HepG2 (cell line): ENCODE measurements at regions not wholly inside any gene's neighbourhood (a gene's known extent, or its start where the extent isn't known, plus 50 kb on each side); places are given as distances from the start of the nearest gene placed in this dataset.

Source experiments
- ATAD3A ChIP-seq: sonication (generic); formaldehyde crosslinking; IDR thresholded peaks from 2 replicates; pipeline ENCODE4 v1.4.0; 2020; ENCODE audit warnings: missing genetic modification reagents
- ATF2 ChIP-seq: sonication (generic); formaldehyde crosslinking; IDR thresholded peaks from 2 replicates; pipeline ENCODE4 v1.4.0; 2020; ENCODE audit warnings: missing genetic modification reagents
- ATF4 ChIP-seq, 2 experiments: fragments of 450-650 bp in 1 of 2; sonication (generic) in 1 of 2; formaldehyde crosslinking; IDR thresholded peaks; 2 replicates each; pipeline versions ENCODE4 v1.5.0 to v1.8.0; 2020 to 2022; ENCODE audit warnings: mild to moderate bottlenecking in 1 of 2, missing genetic modification reagents in 1 of 2
- CCDC6 ChIP-seq: sonication (generic); formaldehyde crosslinking; IDR thresholded peaks from 2 replicates; pipeline ENCODE4 v1.8.1; 2022; ENCODE audit warnings: mild to moderate bottlenecking, missing genetic modification reagents, moderate library complexity
- CREM ChIP-seq, 2 experiments: sonication (generic) in 1 of 2; formaldehyde crosslinking in 1 of 2; IDR thresholded peaks; 2 replicates each; pipeline versions ENCODE4 v1.4.0 to v1.6.1; 2016 to 2020; ENCODE audit warnings: antibody characterized with exemption in 1 of 2, mild to moderate bottlenecking in 1 of 2, missing genetic modification reagents in 1 of 2
- HOXD1 ChIP-seq: sonication (generic); formaldehyde crosslinking; IDR thresholded peaks from 2 replicates; pipeline ENCODE4 v1.5.0; 2020; ENCODE audit warnings: missing genetic modification reagents
- PRPF4 ChIP-seq: fragments of 200-400 bp; formaldehyde crosslinking; IDR thresholded peaks from 2 replicates; pipeline ENCODE4 v1.6.1; 2016; ENCODE audit warnings: low read length, low read depth; ENCODE audit not compliant: poor library complexity, severe bottlenecking
- SATB2 ChIP-seq: sonication (generic); formaldehyde crosslinking; IDR thresholded peaks from 2 replicates; pipeline ENCODE4 v1.5.0; 2020; ENCODE audit warnings: missing genetic modification reagents
- SETDB1 ChIP-seq: sonication (generic); formaldehyde crosslinking; IDR thresholded peaks from 2 replicates; pipeline ENCODE4 v1.5.1; 2020; ENCODE audit warnings: missing genetic modification reagents, mild to moderate bottlenecking, borderline replicate concordance
- SP140L ChIP-seq: sonication (generic); formaldehyde crosslinking; IDR thresholded peaks from 2 replicates; pipeline ENCODE4 v1.4.0; 2020; ENCODE audit warnings: missing genetic modification reagents, borderline replicate concordance
- THRA ChIP-seq: sonication (generic); formaldehyde crosslinking; IDR thresholded peaks from 2 replicates; pipeline ENCODE4 v1.4.0; 2020; ENCODE audit warnings: missing genetic modification reagents, borderline replicate concordance
- TMF1 ChIP-seq: sonication (generic); formaldehyde crosslinking; IDR thresholded peaks from 2 replicates; pipeline ENCODE4 v1.8.1; 2022; ENCODE audit warnings: low read depth, missing genetic modification reagents
- ZFAT ChIP-seq: sonication (generic); formaldehyde crosslinking; conservative IDR thresholded peaks from 2 replicates; pipeline ENCODE4 v1.8.1; 2023; ENCODE audit warnings: missing genetic modification reagents, inconsistent platforms
- ZFP90 ChIP-seq: sonication (generic); formaldehyde crosslinking; IDR thresholded peaks from 2 replicates; pipeline ENCODE4 v1.8.0; 2022; ENCODE audit warnings: missing genetic modification reagents, mild to moderate bottlenecking, inconsistent platforms, borderline replicate concordance
- ZIK1 ChIP-seq: sonication (generic); formaldehyde crosslinking; IDR thresholded peaks from 2 replicates; pipeline ENCODE4 v1.5.0; 2020; ENCODE audit warnings: mild to moderate bottlenecking, low read depth, missing genetic modification reagents, borderline replicate concordance
- ZNF225 ChIP-seq: sonication (generic); formaldehyde crosslinking; IDR thresholded peaks from 2 replicates; pipeline ENCODE4 v1.4.0; 2020; ENCODE audit warnings: mild to moderate bottlenecking, missing genetic modification reagents
- ZNF230 ChIP-seq: sonication (generic); formaldehyde crosslinking; IDR thresholded peaks from 2 replicates; pipeline ENCODE4 v1.4.0; 2020; ENCODE audit warnings: mild to moderate bottlenecking, missing genetic modification reagents
- ZNF260 ChIP-seq: sonication (generic); formaldehyde crosslinking; IDR thresholded peaks from 2 replicates; pipeline ENCODE4 v1.4.0; 2020; ENCODE audit warnings: missing genetic modification reagents, low read depth, mild to moderate bottlenecking, borderline replicate concordance
- ZNF282 ChIP-seq: fragments of 450-650 bp; IDR thresholded peaks from 2 replicates; pipeline ENCODE4 v1.6.1; 2018; ENCODE audit not compliant: partially characterized antibody
- ZNF354B ChIP-seq: sonication (generic); formaldehyde crosslinking; IDR thresholded peaks from 2 replicates; pipeline ENCODE4 v1.8.0; 2022; ENCODE audit warnings: mild to moderate bottlenecking, missing genetic modification reagents
- ZNF546 ChIP-seq: sonication (generic); formaldehyde crosslinking; conservative IDR thresholded peaks from 2 replicates; pipeline ENCODE4 v1.8.1; 2023; ENCODE audit warnings: mild to moderate bottlenecking, missing genetic modification reagents
- ZNF577 ChIP-seq: sonication (generic); formaldehyde crosslinking; IDR thresholded peaks from 2 replicates; pipeline ENCODE4 v1.4.0; 2020; ENCODE audit warnings: mild to moderate bottlenecking, low read depth, missing genetic modification reagents, borderline replicate concordance
- ZNF598 ChIP-seq: sonication (generic); formaldehyde crosslinking; IDR thresholded peaks from 2 replicates; pipeline ENCODE4 v1.5.1; 2020; ENCODE audit warnings: mild to moderate bottlenecking, missing genetic modification reagents, borderline replicate concordance
- TF ChIP-seq, protein P1 (sequence below): sonication (generic); formaldehyde crosslinking; IDR thresholded peaks from 2 replicates; pipeline ENCODE4 v1.5.0; 2020; ENCODE audit warnings: missing genetic modification reagents, mild to moderate bottlenecking, borderline replicate concordance
- TF ChIP-seq, protein P2 (sequence below): IDR thresholded peaks from 2 replicates; pipeline ENCODE4 v1.6.1; 2016; ENCODE audit warnings: missing compliant biosample characterization, missing genetic modification reagents, borderline replicate concordance

DNA sequence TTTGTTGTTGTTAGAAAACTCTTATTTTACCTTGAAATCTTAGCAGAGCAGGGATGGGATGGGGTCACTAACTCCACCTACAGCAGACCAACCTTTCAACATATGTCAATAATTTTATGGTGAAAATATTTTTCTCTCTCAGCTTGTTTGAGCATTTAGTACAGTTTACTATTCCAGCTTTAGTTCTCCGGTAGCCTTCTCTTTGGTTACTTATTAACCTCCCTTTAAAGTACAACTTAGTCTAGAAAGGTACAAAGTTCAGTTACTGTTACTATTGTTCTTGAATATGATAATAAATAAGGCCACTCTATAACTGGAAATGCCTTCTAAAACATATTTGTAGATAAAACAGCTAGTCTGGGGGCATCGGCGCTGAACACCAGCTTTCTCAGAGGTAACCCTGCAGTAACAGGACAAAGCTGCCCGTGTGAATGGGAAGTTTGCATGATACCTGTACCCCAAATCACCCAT is 233.3 kb downstream of the PCSK1 start (continued):
- TF ChIP-seq SATB2 (CRISPR knock-in tag) (no peak), ZNF230 (no peak), ZNF260 (no peak), CREM (IDR thresholded peaks at IDR 0.05) (peak; percentile 71), CREM (CRISPR knock-in tag; IDR thresholded peaks at IDR 0.05) (no peak), ZNF282 (no peak), ZNF598 (CRISPR knock-in tag) (no peak), PRPF4 (no peak), SETDB1 (CRISPR knock-in tag) (no peak), ZFAT (CRISPR knock-in tag) (no peak), ZNF546 (no peak), HOXD1 (no peak), CCDC6 (CRISPR knock-in tag) (no peak), SP140L (CRISPR knock-in tag) (no peak), THRA (no peak; the same call in 1 of the 2 replicates), ATF2 (CRISPR knock-in tag) (no peak; the same call in 1 of the 2 replicates), TMF1 (CRISPR knock-in tag) (no peak), ZNF577 (no peak), ZFP90 (CRISPR knock-in tag) (no peak), ZNF225 (CRISPR knock-in tag) (no peak), ATF4 (CRISPR knock-in tag; IDR thresholded peaks at IDR 0.05) (no peak), ATAD3A (CRISPR knock-in tag) (no peak), ZIK1 (CRISPR knock-in tag) (no peak), ZNF354B (no peak)
- TF ChIP-seq, protein P1, sequence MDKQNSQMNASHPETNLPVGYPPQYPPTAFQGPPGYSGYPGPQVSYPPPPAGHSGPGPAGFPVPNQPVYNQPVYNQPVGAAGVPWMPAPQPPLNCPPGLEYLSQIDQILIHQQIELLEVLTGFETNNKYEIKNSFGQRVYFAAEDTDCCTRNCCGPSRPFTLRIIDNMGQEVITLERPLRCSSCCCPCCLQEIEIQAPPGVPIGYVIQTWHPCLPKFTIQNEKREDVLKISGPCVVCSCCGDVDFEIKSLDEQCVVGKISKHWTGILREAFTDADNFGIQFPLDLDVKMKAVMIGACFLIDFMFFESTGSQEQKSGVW (CRISPR knock-in tag) = no peak
- TF ChIP-seq, protein P2, sequence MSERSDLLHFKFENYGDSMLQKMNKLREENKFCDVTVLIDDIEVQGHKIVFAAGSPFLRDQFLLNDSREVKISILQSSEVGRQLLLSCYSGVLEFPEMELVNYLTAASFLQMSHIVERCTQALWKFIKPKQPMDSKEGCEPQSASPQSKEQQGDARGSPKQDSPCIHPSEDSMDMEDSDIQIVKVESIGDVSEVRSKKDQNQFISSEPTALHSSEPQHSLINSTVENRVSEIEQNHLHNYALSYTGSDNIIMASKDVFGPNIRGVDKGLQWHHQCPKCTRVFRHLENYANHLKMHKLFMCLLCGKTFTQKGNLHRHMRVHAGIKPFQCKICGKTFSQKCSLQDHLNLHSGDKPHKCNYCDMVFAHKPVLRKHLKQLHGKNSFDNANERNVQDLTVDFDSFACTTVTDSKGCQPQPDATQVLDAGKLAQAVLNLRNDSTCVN (CRISPR knock-in tag) = 0 out of 2 replicates have a peak, but pooled peaks have one; percentile 48
